WTC11 (cell line): ENCODE measurements at regions not wholly inside any gene's neighbourhood (a gene's known extent, or its start where the extent isn't known, plus 50 kb on each side); places are given as distances from the start of the nearest gene placed in this dataset.

Experiments
- ATAC-seq: fragments of 200-7000 bp; cut with Tn5 transposase; 2 replicates; pipeline ENCODE4 v1.10.0; 2021; ENCODE audit warnings: mild to moderate bottlenecking, moderate library complexity
- CTCF ChIA-PET: fragments of 300-600 bp; sonication (Branson Sonifier 250); formaldehyde crosslinking; loops from one replicate; lab custom pipeline; 2021; ENCODE audit warnings: antibody characterized with exemption; lab: Charles Lee
- POLR2A ChIA-PET: fragments of 350-600 bp; sonication (Branson Sonifier 250); formaldehyde crosslinking; loops from one replicate; lab custom pipeline; 2021; ENCODE audit warnings: antibody characterized with exemption; lab: Charles Lee
- DNase-seq: peaks from one replicate; pipeline ENCODE4 v3.0.0; 2021; ENCODE audit warnings: low spot score
- H3K27ac Mint-ChIP-seq: 2 replicates; pipeline ENCODE4 v1.8.0; 2021; ENCODE audit warnings: mixed read lengths
- H3K27me3 Mint-ChIP-seq: 2 replicates; pipeline ENCODE4 v1.8.0; 2021; ENCODE audit warnings: low read depth, mild to moderate bottlenecking, moderate library complexity, mixed read lengths
- H3K36me3 Mint-ChIP-seq: 2 replicates; pipeline ENCODE4 v1.8.0; 2021; ENCODE audit warnings: mixed read lengths
- H3K4me1 Mint-ChIP-seq: 2 replicates; pipeline ENCODE4 v1.8.0; 2022; ENCODE audit warnings: mixed read lengths
- H3K4me3 Mint-ChIP-seq: 2 replicates; pipeline ENCODE4 v1.8.0; 2021; ENCODE audit warnings: mild to moderate bottlenecking, moderate library complexity, mixed read lengths
- H3K9me3 Mint-ChIP-seq: 2 replicates; pipeline ENCODE4 v1.8.0; 2021; ENCODE audit warnings: mixed read lengths
- ATF1 ChIP-seq: sonication (generic); formaldehyde crosslinking; IDR thresholded peaks from 2 replicates; pipeline ENCODE4 v1.8.1; 2023; ENCODE audit warnings: mild to moderate bottlenecking, moderate library complexity, missing genetic modification reagents
- ETV6 ChIP-seq: sonication (generic); formaldehyde crosslinking; IDR thresholded peaks from 2 replicates; pipeline ENCODE4 v1.8.1; 2022; ENCODE audit warnings: mild to moderate bottlenecking, missing genetic modification reagents
- FOXJ3 ChIP-seq: sonication (generic); formaldehyde crosslinking; IDR thresholded peaks from 2 replicates; pipeline ENCODE4 v1.9.0; 2021; ENCODE audit warnings: missing genetic modification reagents, mild to moderate bottlenecking, borderline replicate concordance
- GRHL2 ChIP-seq: fragments of 250-450 bp; sonication (Bioruptor Pico); IDR thresholded peaks from 2 replicates; pipeline ENCODE4 v1.8.0; 2022; ENCODE audit warnings: mild to moderate bottlenecking, moderate library complexity; ENCODE audit not compliant: insufficient replicate concordance, severe bottlenecking
- HMGA2 ChIP-seq: fragments of 250-450 bp; sonication (Bioruptor Pico); IDR thresholded peaks from 2 replicates; pipeline ENCODE4 v1.4.0; 2021; ENCODE audit warnings: mild to moderate bottlenecking, moderate library complexity
- MYBL2 ChIP-seq: sonication (generic); formaldehyde crosslinking; IDR thresholded peaks from 2 replicates; pipeline ENCODE4 v1.8.1; 2023; ENCODE audit warnings: mild to moderate bottlenecking, moderate library complexity, missing genetic modification reagents
- NR3C1 ChIP-seq: sonication (generic); formaldehyde crosslinking; conservative IDR thresholded peaks from 2 replicates; pipeline ENCODE4 v1.8.1; 2023; ENCODE audit warnings: low read depth, mild to moderate bottlenecking, missing genetic modification reagents
- SMAD3 ChIP-seq: sonication (generic); formaldehyde crosslinking; IDR thresholded peaks from 2 replicates; pipeline ENCODE4 v1.8.0; 2022; ENCODE audit warnings: missing genetic modification reagents, mild to moderate bottlenecking, borderline replicate concordance
- SMAD4 ChIP-seq: sonication (generic); formaldehyde crosslinking; IDR thresholded peaks from 2 replicates; pipeline ENCODE4 v1.8.0; 2022; ENCODE audit warnings: mild to moderate bottlenecking, missing genetic modification reagents
- TEAD1 ChIP-seq: sonication (generic); formaldehyde crosslinking; IDR thresholded peaks from 2 replicates; pipeline ENCODE4 v1.8.0; 2022; ENCODE audit warnings: mild to moderate bottlenecking, missing genetic modification reagents
- ZBTB21 ChIP-seq: sonication (generic); formaldehyde crosslinking; IDR thresholded peaks from 2 replicates; pipeline ENCODE4 v1.8.1; 2023; ENCODE audit warnings: mild to moderate bottlenecking, missing genetic modification reagents, borderline replicate concordance
- ZNF671 ChIP-seq: fragments of 250-450 bp; sonication (Bioruptor Pico); IDR thresholded peaks from 2 replicates; pipeline ENCODE4 v1.8.0; 2021; ENCODE audit warnings: mild to moderate bottlenecking
- TF ChIP-seq, protein P1 (sequence below): sonication (generic); formaldehyde crosslinking; IDR thresholded peaks from 2 replicates; pipeline ENCODE4 v1.8.1; 2022; ENCODE audit warnings: missing genetic modification reagents, borderline replicate concordance
- TF ChIP-seq, protein P2 (sequence below): sonication (generic); formaldehyde crosslinking; IDR thresholded peaks from 2 replicates; pipeline ENCODE4 v1.8.1; 2023; ENCODE audit warnings: mild to moderate bottlenecking, moderate library complexity, missing genetic modification reagents
- TF ChIP-seq, protein P3 (sequence below): sonication (generic); formaldehyde crosslinking; IDR thresholded peaks from 2 replicates; pipeline ENCODE4 v1.8.0; 2022; ENCODE audit warnings: mild to moderate bottlenecking, missing genetic modification reagents
- TF ChIP-seq, protein P4 (sequence below): sonication (generic); formaldehyde crosslinking; IDR thresholded peaks from 2 replicates; pipeline ENCODE4 v1.8.0; 2022; ENCODE audit warnings: missing genetic modification reagents

DNA sequence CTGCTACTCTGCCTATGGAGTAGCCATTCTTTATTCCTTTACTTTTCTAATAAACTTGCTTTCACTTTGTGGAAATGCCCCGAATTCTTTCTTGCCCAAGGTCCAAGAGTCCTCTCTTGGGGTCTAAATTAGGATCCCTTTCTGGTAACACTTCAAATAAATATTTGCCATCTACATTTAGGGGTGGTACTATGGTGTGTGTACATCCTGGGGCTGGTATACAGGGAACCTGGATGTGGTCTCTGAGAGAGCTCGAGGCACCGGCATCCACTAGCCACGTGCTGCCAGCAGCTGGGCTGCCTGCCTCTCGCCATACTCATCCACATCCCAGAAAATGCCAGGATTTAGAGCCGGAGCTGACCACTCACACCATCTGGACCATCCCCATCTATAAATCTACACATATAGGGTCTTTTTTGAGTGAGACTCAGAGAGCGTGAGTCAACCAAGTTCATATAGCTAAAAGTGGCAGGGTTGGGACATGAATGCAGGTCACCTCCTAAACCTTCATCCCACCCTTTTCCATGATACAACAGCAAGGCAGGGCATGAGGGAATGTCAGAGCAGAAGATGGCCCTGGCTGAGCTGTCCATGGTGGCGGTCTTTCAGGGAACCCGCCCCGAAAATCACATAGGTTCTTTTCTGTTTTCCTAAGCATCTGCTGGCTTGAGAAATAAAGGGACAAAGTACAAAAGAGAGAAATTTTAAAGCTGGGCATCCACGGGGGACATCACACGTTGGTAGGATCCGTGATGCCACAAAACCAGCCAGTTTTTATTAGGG lies 76.6 kb upstream of the F3 start (continued):
- TF ChIP-seq MYBL2 (CRISPR knock-in tag) (no peak), NR3C1 (no peak)

DNA sequence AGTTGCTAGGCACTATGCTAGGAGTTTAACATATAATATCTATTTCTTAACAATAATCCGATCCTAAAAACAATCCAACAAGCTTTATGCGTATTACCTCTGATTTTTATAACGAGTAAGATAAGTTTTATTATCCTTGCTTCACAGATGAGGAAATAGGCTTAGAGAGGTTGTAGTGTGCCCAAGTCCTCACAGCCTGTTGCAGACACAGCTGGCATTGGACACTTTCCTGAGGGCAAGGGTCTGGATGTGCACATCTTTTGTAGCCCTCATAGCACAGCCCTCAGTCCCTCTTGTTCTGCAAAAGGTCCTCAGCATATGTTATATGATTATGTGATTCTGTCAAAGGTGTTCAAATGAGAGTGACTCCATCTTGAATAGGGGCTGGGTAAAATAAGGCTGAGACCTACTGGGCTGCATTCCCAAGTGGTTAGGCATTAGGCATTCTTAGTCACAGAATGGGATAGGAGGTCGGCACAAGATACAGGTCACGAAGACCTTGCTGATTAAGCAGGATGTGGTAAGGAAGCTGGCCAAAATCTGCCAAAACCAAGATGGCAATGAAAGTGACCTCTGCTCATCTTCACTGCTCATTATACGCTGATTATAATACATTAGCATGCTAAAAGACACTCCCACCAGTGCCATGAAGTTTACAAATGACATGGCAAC lies 75.7 kb upstream of the F3 start:
- CTCF ChIA-PET, result interaction anchor here (1.7 kb wide), 1 partner anchor 426 kb away, joined by 3 read pairs; no protein-coding TSS in a partner anchor
- H3K9me3 Mint-ChIP-seq, result peaks cover 29% of the 10 kb centered on the region
- no peak for DNase-seq
- no peak overlapping the region for H3K27ac Mint-ChIP-seq
- POLR2A ChIA-PET, result no interaction called here
- peaks cover 17% of the 10 kb centered on the region for H3K36me3 Mint-ChIP-seq
- no peak overlapping the region for H3K4me3 Mint-ChIP-seq
- peaks cover 9% of the 10 kb centered on the region for H3K27me3 Mint-ChIP-seq
- TF ChIP-seq ZNF671 (CRISPR knock-in tag) (no peak), GRHL2 (CRISPR knock-in tag) (no peak), TEAD1 (CRISPR knock-in tag) (no peak), ATF1 (CRISPR knock-in tag) (no peak), SMAD4 (CRISPR knock-in tag) (no peak), NR3C1 (no peak), SMAD3 (no peak), HMGA2 (CRISPR knock-in tag) (no peak), ETV6 (CRISPR knock-in tag) (no peak), ZBTB21 (CRISPR knock-in tag) (no peak), FOXJ3 (no peak)
- TF ChIP-seq, protein P1, sequence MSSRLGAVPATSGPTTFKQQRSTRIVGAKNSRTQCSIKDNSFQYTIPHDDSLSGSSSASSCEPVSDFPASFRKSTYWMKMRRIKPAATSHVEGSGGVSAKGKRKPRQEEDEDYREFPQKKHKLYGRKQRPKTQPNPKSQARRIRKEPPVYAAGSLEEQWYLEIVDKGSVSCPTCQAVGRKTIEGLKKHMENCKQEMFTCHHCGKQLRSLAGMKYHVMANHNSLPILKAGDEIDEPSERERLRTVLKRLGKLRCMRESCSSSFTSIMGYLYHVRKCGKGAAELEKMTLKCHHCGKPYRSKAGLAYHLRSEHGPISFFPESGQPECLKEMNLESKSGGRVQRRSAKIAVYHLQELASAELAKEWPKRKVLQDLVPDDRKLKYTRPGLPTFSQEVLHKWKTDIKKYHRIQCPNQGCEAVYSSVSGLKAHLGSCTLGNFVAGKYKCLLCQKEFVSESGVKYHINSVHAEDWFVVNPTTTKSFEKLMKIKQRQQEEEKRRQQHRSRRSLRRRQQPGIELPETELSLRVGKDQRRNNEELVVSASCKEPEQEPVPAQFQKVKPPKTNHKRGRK, result no peak
- TF ChIP-seq, protein P2, sequence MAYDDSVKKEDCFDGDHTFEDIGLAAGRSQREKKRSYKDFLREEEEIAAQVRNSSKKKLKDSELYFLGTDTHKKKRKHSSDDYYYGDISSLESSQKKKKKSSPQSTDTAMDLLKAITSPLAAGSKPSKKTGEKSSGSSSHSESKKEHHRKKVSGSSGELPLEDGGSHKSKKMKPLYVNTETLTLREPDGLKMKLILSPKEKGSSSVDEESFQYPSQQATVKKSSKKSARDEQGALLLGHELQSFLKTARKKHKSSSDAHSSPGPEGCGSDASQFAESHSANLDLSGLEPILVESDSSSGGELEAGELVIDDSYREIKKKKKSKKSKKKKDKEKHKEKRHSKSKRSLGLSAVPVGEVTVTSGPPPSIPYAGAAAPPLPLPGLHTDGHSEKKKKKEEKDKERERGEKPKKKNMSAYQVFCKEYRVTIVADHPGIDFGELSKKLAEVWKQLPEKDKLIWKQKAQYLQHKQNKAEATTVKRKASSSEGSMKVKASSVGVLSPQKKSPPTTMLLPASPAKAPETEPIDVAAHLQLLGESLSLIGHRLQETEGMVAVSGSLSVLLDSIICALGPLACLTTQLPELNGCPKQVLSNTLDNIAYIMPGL (CRISPR knock-in tag), result no peak
- TF ChIP-seq, protein P3, sequence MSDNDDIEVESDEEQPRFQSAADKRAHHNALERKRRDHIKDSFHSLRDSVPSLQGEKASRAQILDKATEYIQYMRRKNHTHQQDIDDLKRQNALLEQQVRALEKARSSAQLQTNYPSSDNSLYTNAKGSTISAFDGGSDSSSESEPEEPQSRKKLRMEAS (CRISPR knock-in tag), result no peak
- TF ChIP-seq, protein P4, sequence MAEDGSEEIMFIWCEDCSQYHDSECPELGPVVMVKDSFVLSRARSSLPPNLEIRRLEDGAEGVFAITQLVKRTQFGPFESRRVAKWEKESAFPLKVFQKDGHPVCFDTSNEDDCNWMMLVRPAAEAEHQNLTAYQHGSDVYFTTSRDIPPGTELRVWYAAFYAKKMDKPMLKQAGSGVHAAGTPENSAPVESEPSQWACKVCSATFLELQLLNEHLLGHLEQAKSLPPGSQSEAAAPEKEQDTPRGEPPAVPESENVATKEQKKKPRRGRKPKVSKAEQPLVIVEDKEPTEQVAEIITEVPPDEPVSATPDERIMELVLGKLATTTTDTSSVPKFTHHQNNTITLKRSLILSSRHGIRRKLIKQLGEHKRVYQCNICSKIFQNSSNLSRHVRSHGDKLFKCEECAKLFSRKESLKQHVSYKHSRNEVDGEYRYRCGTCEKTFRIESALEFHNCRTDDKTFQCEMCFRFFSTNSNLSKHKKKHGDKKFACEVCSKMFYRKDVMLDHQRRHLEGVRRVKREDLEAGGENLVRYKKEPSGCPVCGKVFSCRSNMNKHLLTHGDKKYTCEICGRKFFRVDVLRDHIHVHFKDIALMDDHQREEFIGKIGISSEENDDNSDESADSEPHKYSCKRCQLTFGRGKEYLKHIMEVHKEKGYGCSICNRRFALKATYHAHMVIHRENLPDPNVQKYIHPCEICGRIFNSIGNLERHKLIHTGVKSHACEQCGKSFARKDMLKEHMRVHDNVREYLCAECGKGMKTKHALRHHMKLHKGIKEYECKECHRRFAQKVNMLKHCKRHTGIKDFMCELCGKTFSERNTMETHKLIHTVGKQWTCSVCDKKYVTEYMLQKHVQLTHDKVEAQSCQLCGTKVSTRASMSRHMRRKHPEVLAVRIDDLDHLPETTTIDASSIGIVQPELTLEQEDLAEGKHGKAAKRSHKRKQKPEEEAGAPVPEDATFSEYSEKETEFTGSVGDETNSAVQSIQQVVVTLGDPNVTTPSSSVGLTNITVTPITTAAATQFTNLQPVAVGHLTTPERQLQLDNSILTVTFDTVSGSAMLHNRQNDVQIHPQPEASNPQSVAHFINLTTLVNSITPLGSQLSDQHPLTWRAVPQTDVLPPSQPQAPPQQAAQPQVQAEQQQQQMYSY (CRISPR knock-in tag), result no peak
- TF ChIP-seq, all 79 proteins: peak for 0
- ATAC-seq, result no peak
- H3K4me1 Mint-ChIP-seq, result peaks cover 38% of the 10 kb centered on the region
